ENCODE measurements at regions not wholly inside any gene's neighbourhood (a gene's known extent, or its start where the extent isn't known, plus 50 kb on each side); places are given as distances from the start of the nearest gene placed in this dataset.

- peaks cover 15% of the 10 kb centered on the region for H3K4me1 Mint-ChIP-seq (ENCODE audit: low read depth)
- ATAC-seq (ENCODE audit: poor library complexity) = no peak
- no peak for TF ChIP-seq CTCF (IDR thresholded peaks at IDR 0.05)
- Histone ChIP-seq H3K36me3 (ENCODE audit: insufficient read depth, low read length) (no peaks in the 10 kb centered on the region), H3K27me3 (ENCODE audit: control insufficient read depth in 1 of 2, insufficient read depth in 2 of 2, low read length in 2 of 2) (no peaks in the 10 kb centered on the region), H3K4me1 (ENCODE audit: insufficient read depth, low read length) (no peaks in the 10 kb centered on the region), H3K9me3 (ENCODE audit: control insufficient read depth in 1 of 2, insufficient read depth in 1 of 2, low read length in 2 of 2) (peaks cover 0 to 10% of the 10 kb centered on the region in 2 experiments), H3K4me3 (ENCODE audit: low read length) (no peak overlapping the region), H3K27ac (ENCODE audit: low read depth in 1 of 2, low read length in 2 of 2) (no peak overlapping the region)
- no peak for DNase-seq
- no peak overlapping the region for H3K27ac Mint-ChIP-seq
- H3K36me3 Mint-ChIP-seq (ENCODE audit: low read depth) = peaks cover 11% of the 10 kb centered on the region
- H3K27me3 Mint-ChIP-seq = no peaks in the 10 kb centered on the region
- intact Hi-C loops (cut with DNase I, micrococcal nuclease) = no loop called here
- no peak overlapping the region for H3K4me3 Mint-ChIP-seq
- CTCF ChIA-PET = no interaction called here
- POLR2A ChIA-PET = no interaction called here
- peaks cover 10% of the 10 kb centered on the region for H3K9me3 Mint-ChIP-seq
Observed at GRCh38 chrY:17067307-17067706, 812.7 kb downstream of the CDY2B start.

- CTCF ChIA-PET = no interaction called here
- H3K27me3 ChIP-seq (ENCODE audit: control insufficient read depth in 1 of 2, insufficient read depth in 2 of 2, low read length in 2 of 2) = no peaks in the 10 kb centered on the region
- no peaks in the 10 kb centered on the region for H3K27me3 Mint-ChIP-seq
- intact Hi-C loops (cut with DNase I, micrococcal nuclease) = no loop called here
- no peaks in the 10 kb centered on the region for H3K9me3 ChIP-seq (ENCODE audit: control insufficient read depth in 1 of 2, insufficient read depth in 1 of 2, low read length in 2 of 2)
- H3K4me1 Mint-ChIP-seq (ENCODE audit: low read depth) = no peaks in the 10 kb centered on the region
- no peak overlapping the region for H3K27ac Mint-ChIP-seq
- H3K9me3 Mint-ChIP-seq = peaks cover 2% of the 10 kb centered on the region
- DNase-seq (no peak), ATAC-seq (ENCODE audit: poor library complexity) (no peak)
- POLR2A ChIA-PET = no interaction called here
- H3K4me3 Mint-ChIP-seq = no peak overlapping the region
- no peak for TF ChIP-seq CTCF (IDR thresholded peaks at IDR 0.05)
- no peaks in the 10 kb centered on the region for H3K36me3 Mint-ChIP-seq (ENCODE audit: low read depth)
- no peak overlapping the region for H3K27ac ChIP-seq (ENCODE audit: low read depth in 1 of 2, low read length in 2 of 2)
- no peaks in the 10 kb centered on the region for H3K36me3 ChIP-seq (ENCODE audit: insufficient read depth, low read length)
- H3K4me3 ChIP-seq (ENCODE audit: low read length) = no peak overlapping the region
- H3K4me1 ChIP-seq (ENCODE audit: insufficient read depth, low read length) = no peaks in the 10 kb centered on the region
Observed at GRCh38 chrY:17053041-17053440, 827.0 kb downstream of the CDY2B start.

GRCh38 chrY:17050374-17050773 is 829.6 kb downstream of the CDY2B start:
- intact Hi-C loops (cut with DNase I, micrococcal nuclease) = no loop called here
- ATAC-seq (ENCODE audit: poor library complexity) = no peak
- no peaks in the 10 kb centered on the region for H3K27me3 ChIP-seq (ENCODE audit: control insufficient read depth in 1 of 2, insufficient read depth in 2 of 2, low read length in 2 of 2)
- H3K27ac ChIP-seq (ENCODE audit: low read depth in 1 of 2, low read length in 2 of 2) = no peak overlapping the region
- no peaks in the 10 kb centered on the region for H3K27me3 Mint-ChIP-seq
- H3K9me3 ChIP-seq (ENCODE audit: control insufficient read depth in 1 of 2, insufficient read depth in 1 of 2, low read length in 2 of 2) = no peaks in the 10 kb centered on the region
- no peaks in the 10 kb centered on the region for H3K36me3 Mint-ChIP-seq (ENCODE audit: low read depth)
- H3K4me3 ChIP-seq (ENCODE audit: low read length) = no peak overlapping the region
- ChIA-PET CTCF (no interaction called here), POLR2A (no interaction called here)
- H3K4me3 Mint-ChIP-seq = no peak overlapping the region
- no peaks in the 10 kb centered on the region for H3K4me1 ChIP-seq (ENCODE audit: insufficient read depth, low read length)
- DNase-seq = no peak
- no peak overlapping the region for H3K27ac Mint-ChIP-seq
- no peaks in the 10 kb centered on the region for H3K36me3 ChIP-seq (ENCODE audit: insufficient read depth, low read length)
- no peaks in the 10 kb centered on the region for H3K9me3 Mint-ChIP-seq
- no peaks in the 10 kb centered on the region for H3K4me1 Mint-ChIP-seq (ENCODE audit: low read depth)
- TF ChIP-seq CTCF (IDR thresholded peaks at IDR 0.05) = no peak
